ENCODE measurements at regions not wholly inside any gene's neighbourhood (a gene's known extent, or its start where the extent isn't known, plus 50 kb on each side); places are given as distances from the start of the nearest gene placed in this dataset.
A peak's percentile ranks its signal among the peaks of the same experiment; 100 is the strongest.
"Not testable (repeated sequence)": the region's sequence is repeated elsewhere in the genome, so short reads cannot be mapped to it uniquely, and the experiment has no call there.

GRCh38 chr12:9289984-9290383, 81.8 kb upstream of the PZP start:
- not testable (repeated sequence) for H3K36me3 ChIP-seq (ENCODE audit: control insufficient read depth, insufficient read depth, low read length); DNase-seq (ENCODE audit: low read depth in 4 of 6, low spot score in 6 of 6); H3K4me3 ChIP-seq (ENCODE audit: low read depth, low read length); H3K27me3 ChIP-seq (ENCODE audit: control insufficient read depth, insufficient read depth, low read length); H3K27ac ChIP-seq (ENCODE audit: low read depth, low read length); H3K9me3 ChIP-seq (ENCODE audit: control insufficient read depth, insufficient read depth, low read length); H3K4me1 ChIP-seq (ENCODE audit: control insufficient read depth, insufficient read depth, low read length)
- no CpG with 5 or more reads among the region's 5 CpGs for WGBS (ENCODE audit: insufficient coverage)

DNA sequence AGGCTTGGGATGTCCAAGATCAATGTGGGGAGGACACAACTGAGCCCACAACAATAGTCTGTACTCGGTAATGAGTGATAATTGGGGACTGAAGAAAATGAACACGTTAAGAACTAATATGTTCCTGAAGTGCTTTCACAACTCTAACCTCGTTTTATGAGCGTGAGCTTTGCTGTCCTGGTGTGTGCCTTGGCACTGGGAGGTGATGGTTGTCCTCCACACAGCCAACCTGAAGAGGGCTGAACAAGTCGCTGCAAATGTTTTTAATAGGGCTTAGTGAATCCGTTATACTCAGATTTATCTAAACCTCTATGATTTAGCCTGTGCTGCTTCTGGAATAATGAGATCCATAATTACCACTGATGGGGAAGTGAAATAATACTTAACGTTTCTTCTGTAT, 76.5 kb upstream of the PZP start:
- not testable (repeated sequence) for H3K4me1 ChIP-seq (ENCODE audit: control insufficient read depth, insufficient read depth, low read length); H3K4me3 ChIP-seq (ENCODE audit: low read depth, low read length); H3K27ac ChIP-seq (ENCODE audit: low read depth, low read length); H3K36me3 ChIP-seq (ENCODE audit: control insufficient read depth, insufficient read depth, low read length); H3K27me3 ChIP-seq (ENCODE audit: control insufficient read depth, insufficient read depth, low read length); DNase-seq (ENCODE audit: low read depth in 4 of 6, low spot score in 6 of 6); H3K9me3 ChIP-seq (ENCODE audit: control insufficient read depth, insufficient read depth, low read length)
- no CpG with 5 or more reads among the region's 7 CpGs for WGBS (ENCODE audit: insufficient coverage)

- not testable (repeated sequence) for H3K4me1 ChIP-seq (ENCODE audit: control insufficient read depth, insufficient read depth, low read length); H3K27ac ChIP-seq (ENCODE audit: low read depth, low read length); H3K9me3 ChIP-seq (ENCODE audit: control insufficient read depth, insufficient read depth, low read length); H3K27me3 ChIP-seq (ENCODE audit: control insufficient read depth, insufficient read depth, low read length); H3K36me3 ChIP-seq (ENCODE audit: control insufficient read depth, insufficient read depth, low read length)
- peak overlapping the region; percentile 57 for H3K4me3 ChIP-seq (ENCODE audit: low read depth, low read length)
- WGBS (ENCODE audit: insufficient coverage) = 0% methylated on average over 3 of the region's 14 CpGs
- peak in 2 of 6 donors; percentile 6 to 31 for DNase-seq (ENCODE audit: low read depth in 4 of 6, low spot score in 6 of 6)
These were observed 76.0 kb upstream of the PZP start for GRCh38 chr12:9284197-9284596.

- DNase-seq (ENCODE audit: low read depth in 4 of 6, low spot score in 6 of 6) = peak; percentile 56 to 96 (median 71)
- not testable (repeated sequence) for H3K4me1 ChIP-seq (ENCODE audit: control insufficient read depth, insufficient read depth, low read length); H3K36me3 ChIP-seq (ENCODE audit: control insufficient read depth, insufficient read depth, low read length); H3K27me3 ChIP-seq (ENCODE audit: control insufficient read depth, insufficient read depth, low read length); H3K9me3 ChIP-seq (ENCODE audit: control insufficient read depth, insufficient read depth, low read length)
- H3K4me3 ChIP-seq (ENCODE audit: low read depth, low read length) = peak overlapping the region; percentile 57
- H3K27ac ChIP-seq (ENCODE audit: low read depth, low read length) = peak overlapping the region; percentile 79
- WGBS (ENCODE audit: insufficient coverage) = under 1% methylated on average over 21 of the region's 42 CpGs
These were observed 75.3 kb upstream of the PZP start for GRCh38 chr12:9283346-9284095.

DNA sequence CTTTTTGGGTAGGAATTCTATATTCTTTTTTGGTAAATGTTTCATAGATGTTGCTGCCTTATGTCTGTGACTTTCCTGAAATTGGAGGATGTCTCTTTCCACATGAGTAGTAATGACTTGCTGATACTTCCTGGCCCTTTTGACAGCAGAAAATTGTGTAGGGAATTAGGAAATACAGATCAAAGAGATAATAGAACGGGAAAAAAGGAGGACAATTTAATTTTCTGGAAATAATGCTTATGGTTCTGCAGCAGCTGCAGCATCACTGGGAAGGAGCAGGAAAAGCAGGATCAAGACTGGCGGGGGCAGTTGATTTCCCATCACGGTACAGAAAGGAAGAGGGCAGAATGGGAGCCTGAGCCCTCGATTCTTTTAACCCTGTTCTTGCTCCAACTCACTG, 68.8 kb upstream of the PZP start:
- whole genome bisulfite sequencing (ENCODE audit: insufficient coverage) = 40% methylated on average over 1 of the region's 4 CpGs
- Histone ChIP-seq H3K27me3 (ENCODE audit: control insufficient read depth, insufficient read depth, low read length) (no peaks in the 10 kb centered on the region), H3K36me3 (ENCODE audit: control insufficient read depth, insufficient read depth, low read length) (no peaks in the 10 kb centered on the region), H3K9me3 (ENCODE audit: control insufficient read depth, insufficient read depth, low read length) (no peaks in the 10 kb centered on the region), H3K4me3 (ENCODE audit: low read depth, low read length) (no peak overlapping the region), H3K4me1 (ENCODE audit: control insufficient read depth, insufficient read depth, low read length) (no peaks in the 10 kb centered on the region), H3K27ac (ENCODE audit: low read depth, low read length) (no peak overlapping the region)
- DNase-seq (ENCODE audit: low read depth in 4 of 6, low spot score in 6 of 6) = no peak

GRCh38 chr12:9273276-9273675, 65.1 kb upstream of the PZP start:
- no peaks in the 10 kb centered on the region for H3K9me3 ChIP-seq (ENCODE audit: control insufficient read depth, insufficient read depth, low read length)
- no CpG with 5 or more reads among the region's 3 CpGs for WGBS (ENCODE audit: insufficient coverage)
- no peak overlapping the region for H3K27ac ChIP-seq (ENCODE audit: low read depth, low read length)
- no peaks in the 10 kb centered on the region for H3K4me1 ChIP-seq (ENCODE audit: control insufficient read depth, insufficient read depth, low read length)
- no peak for DNase-seq (ENCODE audit: low read depth in 4 of 6, low spot score in 6 of 6)
- no peak overlapping the region for H3K4me3 ChIP-seq (ENCODE audit: low read depth, low read length)
- H3K36me3 ChIP-seq (ENCODE audit: control insufficient read depth, insufficient read depth, low read length) = no peaks in the 10 kb centered on the region
- H3K27me3 ChIP-seq (ENCODE audit: control insufficient read depth, insufficient read depth, low read length) = no peaks in the 10 kb centered on the region

- Histone ChIP-seq H3K9me3 (ENCODE audit: control insufficient read depth, insufficient read depth, low read length) (no peaks in the 10 kb centered on the region), H3K27me3 (ENCODE audit: control insufficient read depth, insufficient read depth, low read length) (no peaks in the 10 kb centered on the region), H3K27ac (ENCODE audit: low read depth, low read length) (no peak overlapping the region), H3K4me1 (ENCODE audit: control insufficient read depth, insufficient read depth, low read length) (no peaks in the 10 kb centered on the region), H3K36me3 (ENCODE audit: control insufficient read depth, insufficient read depth, low read length) (no peaks in the 10 kb centered on the region), H3K4me3 (ENCODE audit: low read depth, low read length) (no peak overlapping the region)
- no CpG with 5 or more reads among the region's 1 CpG for WGBS (ENCODE audit: insufficient coverage)
- peak in 1 of 6 donors; percentile 21 for DNase-seq (ENCODE audit: low read depth in 4 of 6, low spot score in 6 of 6)
These were observed 63.7 kb upstream of the PZP start for GRCh38 chr12:9271875-9272274.

- no peak overlapping the region for H3K27ac ChIP-seq (ENCODE audit: low read depth, low read length)
- WGBS (ENCODE audit: insufficient coverage) = 100% methylated on average over 1 of the region's 1 CpG
- no peak for DNase-seq (ENCODE audit: low read depth in 4 of 6, low spot score in 6 of 6)
- no peaks in the 10 kb centered on the region for H3K36me3 ChIP-seq (ENCODE audit: control insufficient read depth, insufficient read depth, low read length)
- no peak overlapping the region for H3K4me3 ChIP-seq (ENCODE audit: low read depth, low read length)
- no peaks in the 10 kb centered on the region for H3K27me3 ChIP-seq (ENCODE audit: control insufficient read depth, insufficient read depth, low read length)
- no peaks in the 10 kb centered on the region for H3K4me1 ChIP-seq (ENCODE audit: control insufficient read depth, insufficient read depth, low read length)
- no peaks in the 10 kb centered on the region for H3K9me3 ChIP-seq (ENCODE audit: control insufficient read depth, insufficient read depth, low read length)
These were observed 56.4 kb upstream of the PZP start for GRCh38 chr12:9264546-9264945.

- no peaks in the 10 kb centered on the region for H3K9me3 ChIP-seq (ENCODE audit: control insufficient read depth, insufficient read depth, low read length)
- DNase-seq (ENCODE audit: low read depth in 4 of 6, low spot score in 6 of 6) = no peak
- no peak overlapping the region for H3K27ac ChIP-seq (ENCODE audit: low read depth, low read length)
- no peak overlapping the region for H3K4me3 ChIP-seq (ENCODE audit: low read depth, low read length)
- no peaks in the 10 kb centered on the region for H3K27me3 ChIP-seq (ENCODE audit: control insufficient read depth, insufficient read depth, low read length)
- no peaks in the 10 kb centered on the region for H3K36me3 ChIP-seq (ENCODE audit: control insufficient read depth, insufficient read depth, low read length)
- no peaks in the 10 kb centered on the region for H3K4me1 ChIP-seq (ENCODE audit: control insufficient read depth, insufficient read depth, low read length)
These were observed 52.7 kb upstream of the PZP start for GRCh38 chr12:9260931-9261330.

DNA sequence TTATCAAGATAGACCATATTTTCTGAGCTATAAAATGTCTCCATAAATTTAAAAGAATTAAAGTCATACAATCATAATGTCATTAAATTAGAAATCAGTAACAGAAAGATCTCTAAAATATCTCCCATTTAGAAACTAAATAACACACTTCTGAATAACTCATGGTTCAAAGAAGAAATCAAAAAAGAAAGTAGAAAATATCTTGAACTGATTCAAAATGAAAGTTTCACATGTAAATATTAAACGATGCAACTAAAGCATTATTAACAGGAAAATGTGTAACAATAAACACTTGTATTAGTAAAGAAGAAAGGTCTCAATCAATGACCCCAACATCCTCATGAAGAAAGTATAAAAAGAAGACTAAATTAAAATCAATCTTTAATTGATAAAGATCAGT, 50.5 kb upstream of the PZP start:
- Histone ChIP-seq H3K27me3 (ENCODE audit: control insufficient read depth, insufficient read depth, low read length) (no peaks in the 10 kb centered on the region), H3K4me1 (ENCODE audit: control insufficient read depth, insufficient read depth, low read length) (no peaks in the 10 kb centered on the region), H3K27ac (ENCODE audit: low read depth, low read length) (no peak overlapping the region), H3K4me3 (ENCODE audit: low read depth, low read length) (no peak overlapping the region), H3K36me3 (ENCODE audit: control insufficient read depth, insufficient read depth, low read length) (no peaks in the 10 kb centered on the region), H3K9me3 (ENCODE audit: control insufficient read depth, insufficient read depth, low read length) (no peaks in the 10 kb centered on the region)
- WGBS (ENCODE audit: insufficient coverage) = no CpG with 5 or more reads among the region's 1 CpG
- no peak for DNase-seq (ENCODE audit: low read depth in 4 of 6, low spot score in 6 of 6)
